MM.1S (cell line): ENCODE measurements at regions not wholly inside any gene's neighbourhood (a gene's known extent, or its start where the extent isn't known, plus 50 kb on each side); places are given as distances from the start of the nearest gene placed in this dataset.

Experiments used
- DNase-seq: peaks from one replicate; pipeline ENCODE4 v3.0.0-alpha.2; 2015
- H2AFZ ChIP-seq: fragments of 300-600 bp; sonication (generic); 2 replicates; pipeline ENCODE4 v1.6.0; 2016; ENCODE audit warnings: antibody characterized with exemption, low read length
- H3F3A ChIP-seq: fragments of 300-600 bp; sonication (generic); 2 replicates; pipeline ENCODE4 v1.6.1; 2016; ENCODE audit warnings: mild to moderate bottlenecking, antibody characterized with exemption, low read length, moderate library complexity, mixed read lengths; ENCODE audit not compliant: insufficient read depth
- H3K27ac ChIP-seq: fragments of 300-600 bp; sonication (generic); 2 replicates; pipeline ENCODE4 v1.5.1; 2016; ENCODE audit warnings: mild to moderate bottlenecking, low read length
- H3K27me3 ChIP-seq: fragments of 300-600 bp; sonication (generic); replicated peaks from 2 replicates; pipeline ENCODE4 v1.6.0; 2016; ENCODE audit warnings: low read length; ENCODE audit not compliant: insufficient read depth
- H3K36me3 ChIP-seq: fragments of 300-600 bp; sonication (generic); replicated peaks from 2 replicates; pipeline ENCODE4 v1.6.1; 2016; ENCODE audit warnings: mild to moderate bottlenecking, low read length, mixed read lengths; ENCODE audit not compliant: insufficient read depth
- H3K4me1 ChIP-seq: fragments of 300-600 bp; sonication (generic); 2 replicates; pipeline ENCODE4 v1.6.1; 2016; ENCODE audit warnings: low read length, mixed read lengths
- H3K4me2 ChIP-seq: fragments of 300-600 bp; sonication (generic); 2 replicates; pipeline ENCODE4 v1.6.0; 2016; ENCODE audit warnings: low read depth, low read length
- H3K4me3 ChIP-seq: fragments of 300-600 bp; sonication (generic); 2 replicates; pipeline ENCODE4 v1.5.1; 2016; ENCODE audit warnings: low read length, mixed read lengths
- H3K79me2 ChIP-seq: fragments of 300-600 bp; sonication (generic); 2 replicates; pipeline ENCODE4 v1.6.1; 2016; ENCODE audit warnings: mixed run types, low read length, mixed read lengths
- H3K9ac ChIP-seq: fragments of 300-600 bp; sonication (generic); 2 replicates; pipeline ENCODE4 v1.6.1; 2016; ENCODE audit warnings: low read length, mixed read lengths
- H3K9me2 ChIP-seq: fragments of 300-600 bp; sonication (generic); replicated peaks from 2 replicates; pipeline ENCODE4 v1.6.1; 2016; ENCODE audit warnings: mild to moderate bottlenecking, low read length, mixed read lengths; ENCODE audit not compliant: insufficient read depth
- H3K9me3 ChIP-seq: fragments of 300-600 bp; sonication (generic); replicated peaks from 2 replicates; pipeline ENCODE4 v1.6.1; 2016; ENCODE audit warnings: mild to moderate bottlenecking, low read length, mixed read lengths; ENCODE audit not compliant: insufficient read depth
- H4K20me1 ChIP-seq: fragments of 300-600 bp; sonication (generic); 2 replicates; pipeline ENCODE4 v1.6.1; 2016; ENCODE audit warnings: mild to moderate bottlenecking, low read length, moderate library complexity, mixed read lengths; ENCODE audit not compliant: insufficient read depth
- CTCF ChIP-seq: fragments of 300-600 bp; sonication (generic); IDR thresholded peaks from 2 replicates; pipeline ENCODE4 v1.5.1; 2016; ENCODE audit warnings: antibody characterized with exemption, low read length, mixed read lengths
- EZH2 ChIP-seq: fragments of 300-600 bp; sonication (generic); optimal IDR thresholded peaks from 2 replicates; pipeline ENCODE3; 2017; ENCODE audit warnings: low read depth, mild to moderate bottlenecking, antibody characterized with exemption, low read length, mixed read lengths
- EZH2phosphoT487 ChIP-seq: fragments of 300-600 bp; sonication (generic); IDR thresholded peaks from 2 replicates; pipeline ENCODE4 v1.6.1; 2018; ENCODE audit warnings: antibody characterized with exemption, low read length

GRCh38 chr11:15800111-15800800, 556.1 kb downstream of the SOX6 start:
- Histone ChIP-seq H4K20me1 (no peaks in the 10 kb centered on the region), H3K9ac (no peak overlapping the region), H3K9me3 (no peaks in the 10 kb centered on the region), H3K9me2 (no peaks in the 10 kb centered on the region), H3K27ac (no peak overlapping the region), H3K4me3 (no peak overlapping the region), H3F3A (no peaks in the 10 kb centered on the region), H3K4me1 (no peaks in the 10 kb centered on the region), H3K36me3 (no peaks in the 10 kb centered on the region), H2AFZ (no peak overlapping the region), H3K27me3 (no peaks in the 10 kb centered on the region), H3K4me2 (no peak overlapping the region), H3K79me2 (no peaks in the 10 kb centered on the region)
- no peak for DNase-seq
- TF ChIP-seq CTCF (no peak), EZH2phosphoT487 (no peak), EZH2 (no peak)

GRCh38 chr11:15801126-15801525, 555.2 kb downstream of the SOX6 start:
- TF ChIP-seq EZH2phosphoT487 (no peak), CTCF (no peak), EZH2 (no peak)
- H3K9ac ChIP-seq = no peak overlapping the region
- no peaks in the 10 kb centered on the region for H3K9me3 ChIP-seq
- no peaks in the 10 kb centered on the region for H3K4me1 ChIP-seq
- no peaks in the 10 kb centered on the region for H3K27me3 ChIP-seq
- no peaks in the 10 kb centered on the region for H4K20me1 ChIP-seq
- H3F3A ChIP-seq = no peaks in the 10 kb centered on the region
- no peak overlapping the region for H3K4me2 ChIP-seq
- H3K36me3 ChIP-seq = no peaks in the 10 kb centered on the region
- no peaks in the 10 kb centered on the region for H3K79me2 ChIP-seq
- H2AFZ ChIP-seq = no peak overlapping the region
- H3K4me3 ChIP-seq = no peak overlapping the region
- no peaks in the 10 kb centered on the region for H3K9me2 ChIP-seq
- H3K27ac ChIP-seq = no peak overlapping the region
- DNase-seq = no peak

GRCh38 chr11:15801616-15802015, 554.7 kb downstream of the SOX6 start:
- no peaks in the 10 kb centered on the region for H3K79me2 ChIP-seq
- H2AFZ ChIP-seq = no peak overlapping the region
- no peaks in the 10 kb centered on the region for H3K9me3 ChIP-seq
- no peaks in the 10 kb centered on the region for H3K36me3 ChIP-seq
- H3K27ac ChIP-seq = no peak overlapping the region
- no peak for TF ChIP-seq EZH2
- TF ChIP-seq CTCF = no peak
- no peak for TF ChIP-seq EZH2phosphoT487
- H3F3A ChIP-seq = no peaks in the 10 kb centered on the region
- DNase-seq = no peak
- H3K4me3 ChIP-seq = no peak overlapping the region
- no peak overlapping the region for H3K9ac ChIP-seq
- H3K4me1 ChIP-seq = no peaks in the 10 kb centered on the region
- no peaks in the 10 kb centered on the region for H4K20me1 ChIP-seq
- H3K27me3 ChIP-seq = no peaks in the 10 kb centered on the region
- H3K4me2 ChIP-seq = no peak overlapping the region
- H3K9me2 ChIP-seq = no peaks in the 10 kb centered on the region
